OCI-LY3 (cell line): ENCODE measurements at regions not wholly inside any gene's neighbourhood (a gene's known extent, or its start where the extent isn't known, plus 50 kb on each side); places are given as distances from the start of the nearest gene placed in this dataset.

Source experiments
- CTCF ChIP-seq: fragments of 200-600, 300-600 bp; sonication (generic); IDR thresholded peaks from 2 replicates; pipeline ENCODE4 v1.5.1; 2014; ENCODE audit warnings: antibody characterized with exemption, low read length, low read depth
- EZH2phosphoT487 ChIP-seq: fragments of 200-600 bp; shearing (Covaris generic); IDR thresholded peaks from 2 replicates; pipeline ENCODE4 v1.6.1; 2018; ENCODE audit warnings: antibody characterized with exemption, mixed run types, low read depth

DNA sequence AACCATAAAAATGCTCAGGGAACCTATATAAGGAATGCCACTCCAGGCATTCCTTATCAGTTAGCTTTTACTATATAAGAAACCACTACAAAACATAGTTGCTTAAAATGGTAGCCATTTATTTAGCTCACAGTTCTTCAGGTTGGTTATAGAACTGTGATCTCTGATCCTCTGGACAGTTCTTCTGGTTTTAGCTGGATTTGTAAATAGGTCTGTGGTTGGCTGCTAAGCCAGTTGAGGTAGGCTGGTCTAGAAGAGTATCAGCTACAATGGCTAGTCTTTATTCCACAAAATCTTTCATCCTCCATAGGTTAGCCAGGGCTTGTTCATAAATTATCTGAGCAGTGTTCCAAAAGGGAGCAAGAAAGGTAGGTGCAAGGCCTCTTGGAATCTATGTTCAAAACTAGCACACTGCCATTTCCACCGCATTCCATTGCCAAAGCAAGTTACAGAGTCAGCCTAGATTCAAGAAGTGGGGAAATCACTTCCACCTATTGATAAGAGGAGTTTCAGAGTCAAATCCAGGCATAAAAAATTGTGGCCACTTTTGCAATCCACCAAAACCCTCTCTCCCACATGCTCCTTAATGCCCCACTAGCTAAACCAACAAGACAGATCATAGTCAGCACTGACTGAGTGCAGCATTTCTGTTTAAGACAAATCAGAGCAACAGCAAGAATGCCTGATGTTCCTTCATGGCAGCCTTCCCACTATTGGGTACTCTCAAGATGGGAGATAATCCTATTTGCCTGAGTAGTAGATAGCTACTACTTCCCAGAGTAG lies 146.4 kb downstream of the IRS1 start:
- no peak for TF ChIP-seq CTCF
- TF ChIP-seq EZH2phosphoT487 = no peak
